Spleen (tissue), 7 donors: ENCODE measurements at regions not wholly inside any gene's neighbourhood (a gene's known extent, or its start where the extent isn't known, plus 50 kb on each side); places are given as distances from the start of the nearest gene placed in this dataset.

Source experiments
- CTCF ChIP-seq, 11 experiments: fragments of 200-600 bp in 7 of 11; fragments of 450-650 bp in 4 of 11; sonication (generic) in 4 of 11; IDR thresholded peaks in 8 of 11; conservative IDR thresholded peaks in 3 of 11; 1 replicate in 7 of 11; 2 replicates in 4 of 11; pipeline versions ENCODE4 v1.4.0 to v1.8.0; 2016 to 2021; ENCODE audit warnings: antibody characterized with exemption in 11 of 11, inconsistent platforms in 4 of 11, mild to moderate bottlenecking in 1 of 11
- POLR2A ChIP-seq, 3 donors: fragments of 450-650 bp; IDR thresholded peaks; one replicate each; pipeline ENCODE4 v1.5.1; 2017; ENCODE audit warnings: antibody characterized with exemption in 3 of 3, mild to moderate bottlenecking in 1 of 3
- POLR2AphosphoS5 ChIP-seq, 3 donors: sonication (generic); formaldehyde crosslinking; IDR thresholded peaks; one replicate each; pipeline ENCODE4 v1.5.1; 2017; ENCODE audit warnings: antibody characterized with exemption in 3 of 3
- donor health status: DM: no; HTN: no; CAD: no; lungs with moderate emphysema.
- donor health status: DM: no; HTN: no; CAD: no.
- donor health status: DM: no; HTN: no; CAD: no.

DNA sequence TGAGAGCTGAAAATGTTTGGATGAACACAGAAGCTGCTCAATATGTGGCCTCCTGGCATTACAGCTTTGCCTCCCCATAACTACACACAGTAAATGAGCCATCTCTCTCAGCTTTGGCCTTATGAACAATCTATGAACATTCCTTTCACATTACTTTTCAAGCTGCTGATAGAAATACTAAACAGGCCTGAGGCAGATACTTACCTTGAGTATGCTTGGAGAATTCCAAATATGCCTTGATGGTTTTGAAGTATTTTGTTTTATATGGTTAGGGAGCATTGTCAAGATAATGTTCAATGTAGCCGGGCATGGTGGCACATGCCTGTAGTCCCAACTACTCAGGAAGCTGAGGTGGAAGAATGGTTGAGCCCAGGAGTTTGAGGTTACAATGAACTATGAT, 104.5 kb downstream of the CD24 start:
- TF ChIP-seq CTCF (IDR thresholded peaks at IDR 0.05 in 8 of 11, conservative IDR thresholded peaks at IDR 0.05 in 3 of 11): no peak
- TF ChIP-seq POLR2A (IDR thresholded peaks at IDR 0.05): no peak
- TF ChIP-seq POLR2AphosphoS5 (IDR thresholded peaks at IDR 0.05): no peak
